ENCODE measurements at regions not wholly inside any gene's neighbourhood (a gene's known extent, or its start where the extent isn't known, plus 50 kb on each side); places are given as distances from the start of the nearest gene placed in this dataset.

- dilution Hi-C loops (cut with MboI; ENCODE audit: extremely low pct_ligation_motif_present, low sequenced_read_pairs), result no loop called here
- ChIA-PET CTCF (no interaction called here), POLR2A (no interaction called here)
- no peaks in the 10 kb centered on the region for H3K79me2 ChIP-seq (ENCODE audit: control insufficient read depth, insufficient read depth, low read length)
- TF ChIP-seq GATA2 (IDR thresholded peaks at IDR 0.05; ENCODE audit: insufficient read depth, insufficient read length, low read depth, low read length), result no peak
- TF ChIP-seq POLR2A (IDR thresholded peaks at IDR 0.05; ENCODE audit: low read depth, low read length), result no peak
- TF ChIP-seq CTCF (IDR thresholded peaks at IDR 0.05; ENCODE audit: extremely low read depth in 1 of 2, insufficient read depth in 1 of 2, low read depth in 1 of 2, low read length in 2 of 2), result no peak
- no peak for TF ChIP-seq FOS (IDR thresholded peaks at IDR 0.05; ENCODE audit: borderline replicate concordance, insufficient read depth, low read length)
- TF ChIP-seq EZH2 (IDR thresholded peaks at IDR 0.05; ENCODE audit: borderline replicate concordance, low read depth, low read length, severe bottlenecking), result no peak
- TF ChIP-seq MYC (IDR thresholded peaks at IDR 0.05; ENCODE audit: low read depth, low read length), result no peak
- no peak for TF ChIP-seq JUN (IDR thresholded peaks at IDR 0.05; ENCODE audit: borderline replicate concordance, insufficient read depth, insufficient read length, low read depth)
- no peak for TF ChIP-seq MAX (IDR thresholded peaks at IDR 0.05; ENCODE audit: insufficient read depth, insufficient read length)
- no peak for TF ChIP-seq POLR2AphosphoS5 (IDR thresholded peaks at IDR 0.05; ENCODE audit: insufficient read depth, low read depth, low read length)
- H3K9me1 ChIP-seq (replicated peaks; ENCODE audit: control insufficient read depth, extremely low read depth, insufficient read depth, low read length), result no peaks in the 10 kb centered on the region
- no peaks in the 10 kb centered on the region for H3K36me3 ChIP-seq (ENCODE audit: control insufficient read depth in 2 of 2, extremely low read depth in 1 of 2, insufficient read depth in 2 of 2, low read length in 2 of 2)
- no peak overlapping the region for H3K9ac ChIP-seq (replicated peaks; ENCODE audit: extremely low read depth, insufficient read depth, low read length)
- H2AFZ ChIP-seq (ENCODE audit: low read depth, low read length), result no peak overlapping the region
- H3K27me3 ChIP-seq (ENCODE audit: control insufficient read depth in 2 of 2, insufficient read depth in 2 of 2, low read length in 2 of 2), result no peaks in the 10 kb centered on the region
- H3K9me3 ChIP-seq (replicated peaks; ENCODE audit: control insufficient read depth, insufficient read depth, low read length), result no peaks in the 10 kb centered on the region
- no peaks in the 10 kb centered on the region for H3K4me1 ChIP-seq (ENCODE audit: control insufficient read depth, extremely low read depth, insufficient read depth, low read length)
- intact Hi-C loops (cut with micrococcal nuclease), result no loop called here
- no peak overlapping the region for H3K4me3 ChIP-seq (replicated peaks in 1 of 3; ENCODE audit: insufficient read depth in 1 of 3, low read depth in 1 of 3, low read length in 3 of 3)
- FAIRE-seq (no peak), DNase-seq (ENCODE audit: low read depth, low spot score) (no peak)
- no TSS peak for BruUV-seq (replicated peaks)
- no peaks in the 10 kb centered on the region for H4K20me1 ChIP-seq (replicated peaks; ENCODE audit: control insufficient read depth, extremely low read depth, insufficient read depth, low read length)
- no peak overlapping the region for H3K4me2 ChIP-seq (ENCODE audit: insufficient read depth, low read length)
- no peak overlapping the region for H3K27ac ChIP-seq (ENCODE audit: insufficient read depth, low read depth, low read length)
Observed at GRCh38 chr5:117435203-117435602, 860.6 kb upstream of the SEMA6A start.
